GM12874 (cell line): ENCODE measurements at regions not wholly inside any gene's neighbourhood (a gene's known extent, or its start where the extent isn't known, plus 50 kb on each side); places are given as distances from the start of the nearest gene placed in this dataset.

Experiments used
- CTCF ChIP-seq: IDR thresholded peaks from 2 replicates; pipeline ENCODE4 v1.5.1; 2011; ENCODE audit warnings: low read depth, mild to moderate bottlenecking, control low read depth, low read length, moderate library complexity; ENCODE audit not compliant: insufficient read depth

- TF ChIP-seq CTCF: no peak
Measured at GRCh38 chr9:12915366-12915954, 140.6 kb downstream of the LURAP1L start.

DNA sequence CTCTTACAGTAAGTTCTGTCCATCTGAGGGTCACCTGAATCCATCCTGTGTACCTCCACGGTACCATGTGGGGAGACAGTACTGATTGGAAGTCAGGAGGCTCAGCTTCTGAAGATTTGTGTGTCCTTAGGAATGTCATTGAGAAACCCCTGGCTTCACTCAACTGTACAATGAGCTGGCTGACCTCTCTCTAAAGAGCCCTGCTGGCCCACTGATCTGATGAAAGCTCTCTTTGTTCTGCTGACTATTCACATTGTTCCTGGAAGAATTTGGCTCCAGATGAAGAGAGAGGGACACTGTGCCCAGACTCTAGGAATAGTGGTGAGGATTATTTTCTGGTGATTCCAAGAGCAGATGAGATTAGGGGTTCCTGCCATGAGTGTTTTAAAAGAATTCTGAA, 141.2 kb downstream of the LURAP1L start:
- no peak for TF ChIP-seq CTCF

GRCh38 chr9:12920437-12920836, 145.6 kb downstream of the LURAP1L start:
- TF ChIP-seq CTCF: no peak

GRCh38 chr9:12921621-12922020, 146.8 kb downstream of the LURAP1L start:
- TF ChIP-seq CTCF: no peak

- TF ChIP-seq CTCF: no peak
Measured at GRCh38 chr9:12922224-12922866, 147.5 kb downstream of the LURAP1L start.

DNA sequence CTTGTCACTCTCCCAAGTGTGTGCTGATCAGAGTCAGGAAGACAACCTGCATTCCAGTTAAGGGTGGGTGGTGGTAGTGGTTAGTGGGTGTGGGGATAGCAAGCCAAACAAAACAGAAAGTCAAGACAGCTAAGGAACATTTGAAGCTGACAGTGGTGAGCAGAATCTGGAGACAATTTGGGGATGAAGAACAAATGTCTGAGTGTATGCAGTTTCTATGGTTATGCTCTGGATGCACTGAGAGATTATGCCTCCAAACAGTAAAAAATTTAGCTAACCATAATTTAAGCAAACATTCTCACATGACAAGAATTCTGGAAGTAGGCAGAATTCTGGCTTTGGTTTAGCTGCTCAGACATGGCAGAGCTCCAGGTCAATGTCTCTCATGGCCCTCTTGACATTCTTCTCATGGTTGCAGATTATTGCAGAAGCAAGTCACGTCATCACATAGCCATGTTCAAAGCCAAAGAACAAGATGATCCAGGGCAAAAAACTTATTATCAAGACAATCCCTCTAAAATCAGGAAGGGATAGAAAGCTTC, 148.7 kb downstream of the LURAP1L start:
- TF ChIP-seq CTCF: no peak

DNA sequence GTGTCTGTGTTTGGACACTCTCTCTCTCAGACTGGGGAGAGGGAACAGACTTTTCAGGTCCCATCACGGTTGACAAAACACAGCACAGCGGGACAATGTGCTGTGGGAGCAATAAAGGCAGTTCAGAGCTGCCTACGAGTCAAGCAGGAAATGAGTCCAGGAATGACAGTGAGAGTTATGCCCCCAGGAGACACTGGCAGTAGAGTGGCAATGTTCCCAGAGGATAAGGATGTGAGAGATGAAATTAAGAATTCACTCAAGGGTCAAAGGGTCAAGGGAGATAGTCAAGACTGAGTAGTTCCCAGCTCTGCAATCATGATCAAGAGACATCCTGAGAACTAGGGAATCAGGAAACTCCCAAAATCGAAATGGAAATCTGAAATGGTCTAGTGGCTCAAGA, 156.1 kb downstream of the LURAP1L start:
- no peak for TF ChIP-seq CTCF
